AG09319 (cell line): ENCODE measurements at regions not wholly inside any gene's neighbourhood (a gene's known extent, or its start where the extent isn't known, plus 50 kb on each side); places are given as distances from the start of the nearest gene placed in this dataset.

Experiments used
- DNase-seq: peaks from one replicate; pipeline ENCODE4 v3.0.0-alpha.2; 2010; ENCODE audit warnings: low read depth; ENCODE audit errors: extremely low read depth
- CTCF ChIP-seq: IDR thresholded peaks from 2 replicates; pipeline ENCODE4 v1.5.1; 2011; ENCODE audit warnings: low read depth, mild to moderate bottlenecking, inconsistent platforms, low read length, moderate library complexity

DNA sequence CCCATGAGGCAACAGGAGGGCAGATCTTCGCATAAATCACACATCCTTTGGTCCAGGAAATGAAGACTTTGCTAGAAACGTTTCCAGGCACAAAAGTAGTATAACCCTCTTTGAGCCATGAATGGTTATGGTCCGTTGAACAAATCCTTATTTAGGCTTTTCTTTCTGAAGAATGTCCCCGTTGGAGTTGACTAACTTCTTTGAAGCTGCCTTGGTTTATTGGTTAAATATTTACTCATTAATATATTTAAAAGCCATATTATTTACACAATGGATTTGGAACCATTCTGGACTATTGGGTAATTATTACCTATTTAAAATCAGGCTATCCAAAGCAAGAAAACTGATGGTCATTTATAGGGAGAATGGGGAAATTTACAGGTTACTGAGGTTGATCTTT, 347.6 kb upstream of the SLC30A5 start:
- TF ChIP-seq CTCF: no peak
- no peak for DNase-seq

GRCh38 chr5:68746643-68747420, 347.0 kb upstream of the SLC30A5 start:
- no peak for DNase-seq
- no peak for TF ChIP-seq CTCF

GRCh38 chr5:68747521-68747920, 346.3 kb upstream of the SLC30A5 start:
- DNase-seq: no peak
- TF ChIP-seq CTCF: no peak

- no peak for TF ChIP-seq CTCF
- DNase-seq: no peak
Observed at GRCh38 chr5:68748101-68748500, 345.7 kb upstream of the SLC30A5 start.

DNA sequence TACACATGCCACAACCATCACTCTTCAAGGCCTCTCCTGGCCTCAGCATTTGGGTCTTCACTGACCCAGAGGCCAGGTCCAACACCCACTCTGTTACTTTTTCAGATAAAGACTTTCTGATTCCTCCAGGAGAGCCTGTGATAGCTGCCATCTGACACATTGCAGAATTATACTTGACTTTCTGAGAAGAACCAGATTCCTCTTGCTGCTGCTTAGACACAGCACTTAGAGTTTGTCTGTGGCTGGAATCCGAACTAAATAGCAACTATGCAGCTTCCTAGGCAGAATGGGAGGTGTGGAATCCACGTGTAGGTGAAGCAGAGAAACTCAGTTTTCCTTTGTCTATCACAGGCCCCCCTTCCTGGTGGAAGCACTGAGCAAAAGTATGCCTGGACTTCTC, 344.7 kb upstream of the SLC30A5 start:
- no peak for TF ChIP-seq CTCF
- no peak for DNase-seq

- TF ChIP-seq CTCF: no peak
- no peak for DNase-seq
Observed at GRCh38 chr5:68749631-68750030, 344.2 kb upstream of the SLC30A5 start.

GRCh38 chr5:68751661-68752060, 342.2 kb upstream of the SLC30A5 start:
- TF ChIP-seq CTCF: no peak
- DNase-seq: no peak
